K562 (cell line): ENCODE measurements at regions not wholly inside any gene's neighbourhood (a gene's known extent, or its start where the extent isn't known, plus 50 kb on each side); places are given as distances from the start of the nearest gene placed in this dataset.

ENCODE experiments used
- RB1 ChIP-seq: fragments of 450-650 bp; IDR thresholded peaks from 2 replicates; pipeline ENCODE4 v1.6.1; 2017; ENCODE audit warnings: low read depth, mild to moderate bottlenecking
- SMARCA5 ChIP-seq: fragments of 450-650 bp; IDR thresholded peaks from 2 replicates; pipeline ENCODE4 v1.6.1; 2016
- TEAD4 ChIP-seq, 2 experiments: sonication (generic) in 1 of 2; formaldehyde crosslinking in 1 of 2; IDR thresholded peaks; 2 replicates each; pipeline versions ENCODE4 v1.6.1 to v1.8.0; 2012 to 2022; ENCODE audit warnings: borderline replicate concordance in 1 of 2, inconsistent platforms in 1 of 2, low read length in 1 of 2, mild to moderate bottlenecking in 1 of 2, missing genetic modification reagents in 1 of 2
- TF ChIP-seq, protein P1 (sequence below): fragments of 450-650 bp; IDR thresholded peaks from 2 replicates; pipeline ENCODE4 v1.6.1; 2016; ENCODE audit warnings: mild to moderate bottlenecking
- TF ChIP-seq, protein P2 (sequence below), 2 experiments: fragments of 450-650 bp; IDR thresholded peaks; 2 replicates each; pipeline ENCODE4 v1.6.1; 2018; ENCODE audit warnings: mild to moderate bottlenecking in 2 of 2, low read depth in 1 of 2; ENCODE audit not compliant: partially characterized antibody in 2 of 2

- TF ChIP-seq, protein P1, sequence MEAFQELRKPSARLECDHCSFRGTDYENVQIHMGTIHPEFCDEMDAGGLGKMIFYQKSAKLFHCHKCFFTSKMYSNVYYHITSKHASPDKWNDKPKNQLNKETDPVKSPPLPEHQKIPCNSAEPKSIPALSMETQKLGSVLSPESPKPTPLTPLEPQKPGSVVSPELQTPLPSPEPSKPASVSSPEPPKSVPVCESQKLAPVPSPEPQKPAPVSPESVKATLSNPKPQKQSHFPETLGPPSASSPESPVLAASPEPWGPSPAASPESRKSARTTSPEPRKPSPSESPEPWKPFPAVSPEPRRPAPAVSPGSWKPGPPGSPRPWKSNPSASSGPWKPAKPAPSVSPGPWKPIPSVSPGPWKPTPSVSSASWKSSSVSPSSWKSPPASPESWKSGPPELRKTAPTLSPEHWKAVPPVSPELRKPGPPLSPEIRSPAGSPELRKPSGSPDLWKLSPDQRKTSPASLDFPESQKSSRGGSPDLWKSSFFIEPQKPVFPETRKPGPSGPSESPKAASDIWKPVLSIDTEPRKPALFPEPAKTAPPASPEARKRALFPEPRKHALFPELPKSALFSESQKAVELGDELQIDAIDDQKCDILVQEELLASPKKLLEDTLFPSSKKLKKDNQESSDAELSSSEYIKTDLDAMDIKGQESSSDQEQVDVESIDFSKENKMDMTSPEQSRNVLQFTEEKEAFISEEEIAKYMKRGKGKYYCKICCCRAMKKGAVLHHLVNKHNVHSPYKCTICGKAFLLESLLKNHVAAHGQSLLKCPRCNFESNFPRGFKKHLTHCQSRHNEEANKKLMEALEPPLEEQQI: no peak
- TF ChIP-seq SMARCA5: no peak
- TF ChIP-seq TEAD4 (IDR thresholded peaks at IDR 0.05; ENCODE audit: low read length): no peak
- TF ChIP-seq TEAD4 (CRISPR knock-in tag; IDR thresholded peaks at IDR 0.05; ENCODE audit: borderline replicate concordance): no peak
- no peak for TF ChIP-seq RB1
- TF ChIP-seq, protein P2, sequence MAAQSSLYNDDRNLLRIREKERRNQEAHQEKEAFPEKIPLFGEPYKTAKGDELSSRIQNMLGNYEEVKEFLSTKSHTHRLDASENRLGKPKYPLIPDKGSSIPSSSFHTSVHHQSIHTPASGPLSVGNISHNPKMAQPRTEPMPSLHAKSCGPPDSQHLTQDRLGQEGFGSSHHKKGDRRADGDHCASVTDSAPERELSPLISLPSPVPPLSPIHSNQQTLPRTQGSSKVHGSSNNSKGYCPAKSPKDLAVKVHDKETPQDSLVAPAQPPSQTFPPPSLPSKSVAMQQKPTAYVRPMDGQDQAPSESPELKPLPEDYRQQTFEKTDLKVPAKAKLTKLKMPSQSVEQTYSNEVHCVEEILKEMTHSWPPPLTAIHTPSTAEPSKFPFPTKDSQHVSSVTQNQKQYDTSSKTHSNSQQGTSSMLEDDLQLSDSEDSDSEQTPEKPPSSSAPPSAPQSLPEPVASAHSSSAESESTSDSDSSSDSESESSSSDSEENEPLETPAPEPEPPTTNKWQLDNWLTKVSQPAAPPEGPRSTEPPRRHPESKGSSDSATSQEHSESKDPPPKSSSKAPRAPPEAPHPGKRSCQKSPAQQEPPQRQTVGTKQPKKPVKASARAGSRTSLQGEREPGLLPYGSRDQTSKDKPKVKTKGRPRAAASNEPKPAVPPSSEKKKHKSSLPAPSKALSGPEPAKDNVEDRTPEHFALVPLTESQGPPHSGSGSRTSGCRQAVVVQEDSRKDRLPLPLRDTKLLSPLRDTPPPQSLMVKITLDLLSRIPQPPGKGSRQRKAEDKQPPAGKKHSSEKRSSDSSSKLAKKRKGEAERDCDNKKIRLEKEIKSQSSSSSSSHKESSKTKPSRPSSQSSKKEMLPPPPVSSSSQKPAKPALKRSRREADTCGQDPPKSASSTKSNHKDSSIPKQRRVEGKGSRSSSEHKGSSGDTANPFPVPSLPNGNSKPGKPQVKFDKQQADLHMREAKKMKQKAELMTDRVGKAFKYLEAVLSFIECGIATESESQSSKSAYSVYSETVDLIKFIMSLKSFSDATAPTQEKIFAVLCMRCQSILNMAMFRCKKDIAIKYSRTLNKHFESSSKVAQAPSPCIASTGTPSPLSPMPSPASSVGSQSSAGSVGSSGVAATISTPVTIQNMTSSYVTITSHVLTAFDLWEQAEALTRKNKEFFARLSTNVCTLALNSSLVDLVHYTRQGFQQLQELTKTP (IDR thresholded peaks at IDR 0.05; ENCODE audit: low read depth in 1 of 2, partially characterized antibody in 2 of 2): no peak
Observed at GRCh38 chr21:16156841-16157489, 427.2 kb downstream of the USP25 start (continued).
